GM18502 (cell line): ENCODE measurements at regions not wholly inside any gene's neighbourhood (a gene's known extent, or its start where the extent isn't known, plus 50 kb on each side); places are given as distances from the start of the nearest gene placed in this dataset.

ENCODE experiments used
- ATAC-seq: cut with Tn5 transposase; IDR thresholded peaks from one replicate; pipeline ENCODE4 v1.9.1; 2021; ENCODE audit warnings: mild to moderate bottlenecking; ENCODE audit not compliant: unreplicated experiment, poor library complexity

DNA sequence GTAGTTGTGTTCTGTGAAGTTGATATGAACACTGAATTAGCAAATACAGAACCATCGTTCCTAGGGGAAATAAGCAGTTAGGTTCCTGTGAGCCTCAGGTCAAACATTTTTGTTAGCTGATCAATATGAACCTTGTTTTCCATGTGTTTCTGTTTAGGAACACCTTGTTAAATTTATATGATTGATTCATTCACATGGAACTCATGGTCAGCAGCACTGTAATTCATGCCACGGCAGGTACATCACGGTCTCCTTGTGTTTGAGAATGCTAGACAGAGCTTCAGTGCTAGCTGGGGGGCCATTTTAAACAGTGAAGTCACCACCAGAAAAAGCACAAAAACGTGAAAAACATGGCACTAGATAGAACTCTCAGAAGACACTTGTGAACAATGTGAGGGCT is 62.2 kb downstream of the MYCN start:
- no peak for ATAC-seq

DNA sequence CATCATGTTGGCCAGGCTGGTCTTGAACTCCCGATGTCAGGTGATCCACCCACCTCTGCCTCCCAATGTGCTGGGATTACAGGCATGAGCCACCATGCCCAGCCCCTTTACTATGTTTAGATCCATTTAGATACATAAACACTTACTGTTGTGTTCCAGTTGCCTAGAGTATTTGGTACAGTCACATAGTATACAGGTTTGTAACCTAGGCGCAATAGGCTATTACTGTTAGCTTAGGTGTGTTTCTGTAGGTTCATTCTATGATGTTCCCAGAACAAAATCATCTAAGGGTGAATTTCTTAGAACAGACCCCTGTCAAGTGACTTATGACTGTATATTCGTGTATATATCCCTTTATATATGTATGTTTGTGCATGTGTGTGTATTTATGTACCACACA is 61.8 kb downstream of the MYCN start:
- ATAC-seq = no peak

DNA sequence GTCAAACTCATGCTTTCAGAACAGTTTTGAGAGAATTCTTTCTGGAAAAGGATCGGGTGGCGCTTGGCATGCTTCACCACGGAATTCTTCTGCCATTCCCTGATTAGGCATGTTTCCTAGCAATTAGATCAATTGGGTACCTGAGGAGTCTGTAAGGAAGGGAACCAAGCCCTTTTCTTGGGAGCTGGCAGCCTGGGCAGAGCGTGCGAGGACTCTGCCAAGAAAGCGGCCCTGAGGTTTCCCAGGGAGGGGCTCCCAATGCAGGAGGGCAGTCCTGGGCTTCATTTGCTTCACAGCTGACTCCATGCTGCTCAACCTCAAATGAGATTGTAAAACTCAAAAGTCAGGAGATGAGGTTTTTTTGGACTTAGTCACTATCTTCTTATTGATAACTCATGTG is 60.3 kb downstream of the MYCN start:
- no peak for ATAC-seq

DNA sequence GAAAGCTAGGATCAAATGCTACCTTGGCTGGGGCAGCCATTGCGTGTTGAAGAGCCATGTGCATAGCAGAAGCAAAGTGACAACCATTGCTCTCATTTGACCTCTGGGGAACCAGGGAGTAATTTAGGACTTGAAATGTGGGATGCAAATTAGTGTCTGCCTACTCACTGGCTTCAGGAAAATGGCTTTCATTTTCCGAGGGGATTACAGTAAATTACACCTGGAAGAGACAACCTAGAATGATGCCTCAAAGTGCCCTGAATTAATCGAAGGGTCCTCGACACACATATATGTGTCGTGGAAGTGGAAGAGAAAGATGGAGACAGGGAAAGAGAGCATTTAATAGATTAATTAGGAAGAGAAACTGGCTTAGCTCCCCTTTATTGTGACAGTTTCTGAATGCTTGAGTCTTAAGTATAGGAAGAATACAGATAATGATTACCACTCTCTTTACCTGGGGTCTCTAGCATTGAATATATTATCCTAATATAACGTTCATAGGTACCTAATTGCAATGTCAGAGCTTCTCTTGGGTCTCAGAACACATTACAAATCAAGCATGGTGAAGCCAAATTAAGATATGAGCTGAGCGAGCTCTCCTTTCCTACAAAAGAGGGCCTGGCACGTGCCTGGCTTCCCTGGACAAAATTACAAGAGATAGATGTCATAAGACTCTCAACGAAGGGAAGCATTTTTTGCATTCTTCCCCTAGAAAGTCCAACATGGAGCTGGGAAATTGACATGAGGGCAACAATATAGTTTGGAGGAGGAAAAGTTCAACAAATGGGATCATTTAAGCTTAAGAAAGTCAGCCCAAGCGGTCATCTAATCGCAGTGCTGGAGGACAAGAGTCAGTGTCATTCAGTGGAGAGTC is 59.5 kb downstream of the MYCN start:
- ATAC-seq = no peak

DNA sequence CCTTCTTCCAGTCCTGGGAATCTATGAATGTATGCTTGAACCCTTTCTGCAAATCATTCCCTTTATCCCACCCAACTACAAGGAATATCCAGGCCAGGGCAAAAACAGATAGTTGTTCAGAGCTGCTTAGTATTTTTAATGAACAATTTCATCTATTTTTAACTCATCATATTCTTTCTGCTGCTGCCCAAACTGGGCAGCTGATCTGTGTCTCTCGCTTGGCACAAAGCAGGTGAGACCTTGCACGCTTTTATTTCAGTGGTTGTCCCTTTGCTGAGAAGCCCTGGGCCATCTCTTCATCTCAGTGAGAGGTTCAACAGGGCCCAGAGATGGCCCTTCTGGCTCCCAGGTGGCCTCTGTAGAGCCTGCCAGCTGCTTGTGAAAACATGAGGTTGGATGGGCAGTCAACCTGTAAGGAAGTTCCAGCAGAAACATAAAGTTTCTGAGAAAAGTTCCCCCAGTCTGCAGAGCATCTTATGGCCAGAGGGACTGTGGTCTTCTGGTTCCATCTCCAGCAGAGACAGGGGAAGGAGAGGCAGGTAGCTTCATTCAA is 57.5 kb downstream of the MYCN start:
- ATAC-seq = no peak

DNA sequence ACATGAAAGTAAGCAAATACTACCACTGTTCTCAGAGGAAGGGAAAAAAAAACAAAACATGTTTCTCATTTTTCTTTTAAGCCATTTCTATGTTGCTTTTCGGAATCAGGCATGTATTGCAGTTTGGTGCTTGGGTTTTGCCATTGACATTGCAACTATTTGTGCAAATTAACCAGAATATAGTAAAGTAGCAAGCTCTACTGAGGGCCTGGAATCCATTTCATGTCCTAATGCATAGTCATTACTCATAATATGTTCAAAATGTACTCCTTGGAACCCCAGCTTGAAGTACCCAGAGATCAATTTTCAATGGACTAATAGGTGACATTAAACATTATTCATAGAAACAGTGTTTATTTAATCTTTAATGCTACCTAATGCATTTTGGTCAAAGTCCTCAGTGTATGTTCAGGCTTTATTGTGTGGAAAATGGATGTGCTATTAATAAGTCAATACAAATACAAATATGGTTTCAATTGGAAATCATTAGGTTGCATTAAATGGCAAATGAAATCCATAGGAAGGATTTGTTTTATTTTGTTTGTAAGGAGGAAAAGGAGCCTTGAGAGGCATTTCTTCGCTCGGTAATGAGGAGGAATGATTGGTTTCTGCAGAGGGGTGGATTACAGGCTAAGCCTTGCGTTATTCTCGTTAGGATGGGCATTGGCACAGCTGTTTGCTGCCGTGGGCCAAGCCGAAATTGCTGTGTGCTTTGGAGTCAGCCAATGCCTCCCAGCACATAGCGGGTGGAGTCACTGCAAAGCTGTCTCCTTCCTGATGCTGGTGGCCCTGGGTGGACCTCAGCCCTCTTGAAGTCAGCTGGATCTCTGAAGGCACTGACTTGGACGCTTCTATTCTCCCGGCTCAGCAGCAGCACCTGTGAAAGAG is 56.4 kb downstream of the MYCN start:
- no peak for ATAC-seq
